GM19395 (cell line): ENCODE measurements at regions not wholly inside any gene's neighbourhood (a gene's known extent, or its start where the extent isn't known, plus 50 kb on each side); places are given as distances from the start of the nearest gene placed in this dataset.

Experiments
- ATAC-seq: cut with Tn5 transposase; IDR thresholded peaks from one replicate; pipeline ENCODE4 v1.9.1; 2021; ENCODE audit warnings: mild to moderate bottlenecking, moderate library complexity; ENCODE audit not compliant: unreplicated experiment

- ATAC-seq = no peak
These were observed 982.0 kb upstream of the EPHA7 start for GRCh38 chr6:94401311-94401710.

GRCh38 chr6:94394822-94395221 is 975.5 kb upstream of the EPHA7 start:
- ATAC-seq = no peak

GRCh38 chr6:94389218-94389617 is 969.9 kb upstream of the EPHA7 start:
- no peak for ATAC-seq

- no peak for ATAC-seq
These were observed 958.5 kb upstream of the EPHA7 start for GRCh38 chr6:94377835-94378234.

GRCh38 chr6:94376876-94377275 is 957.5 kb upstream of the EPHA7 start:
- no peak for ATAC-seq

GRCh38 chr6:94372229-94372628 is 952.9 kb upstream of the EPHA7 start:
- no peak for ATAC-seq

GRCh38 chr6:94367316-94367715 is 948.0 kb upstream of the EPHA7 start:
- no peak for ATAC-seq

- no peak for ATAC-seq
These were observed 942.9 kb upstream of the EPHA7 start for GRCh38 chr6:94362061-94362864.

- ATAC-seq = no peak
These were observed 942.1 kb upstream of the EPHA7 start for GRCh38 chr6:94361304-94362060.

- no peak for ATAC-seq
These were observed 938.1 kb upstream of the EPHA7 start for GRCh38 chr6:94357381-94357980.

GRCh38 chr6:94350833-94351232 is 931.5 kb upstream of the EPHA7 start:
- ATAC-seq = no peak

- ATAC-seq = no peak
These were observed 929.9 kb upstream of the EPHA7 start for GRCh38 chr6:94349227-94349626.

- ATAC-seq = no peak
These were observed 925.5 kb upstream of the EPHA7 start for GRCh38 chr6:94344866-94345265.

- ATAC-seq = no peak
These were observed 921.8 kb upstream of the EPHA7 start for GRCh38 chr6:94341173-94341572.

GRCh38 chr6:94323853-94324252 is 904.5 kb upstream of the EPHA7 start:
- ATAC-seq = no peak

GRCh38 chr6:94300424-94301144 is 881.2 kb upstream of the EPHA7 start:
- no peak for ATAC-seq

GRCh38 chr6:94289131-94289530 is 869.8 kb upstream of the EPHA7 start:
- no peak for ATAC-seq

- no peak for ATAC-seq
These were observed 858.8 kb upstream of the EPHA7 start for GRCh38 chr6:94278146-94278545.

GRCh38 chr6:94272327-94272726 is 853.0 kb upstream of the EPHA7 start:
- ATAC-seq = no peak

GRCh38 chr6:94270091-94270948 is 851.0 kb upstream of the EPHA7 start:
- no peak for ATAC-seq
